ENCODE measurements at regions not wholly inside any gene's neighbourhood (a gene's known extent, or its start where the extent isn't known, plus 50 kb on each side); places are given as distances from the start of the nearest gene placed in this dataset.

- WGBS = 94% methylated on average over 1 of the region's 1 CpG
- no peak overlapping the region for H3K27ac ChIP-seq (ENCODE audit: low read depth in 1 of 2, low read length in 2 of 2)
- no peaks in the 10 kb centered on the region for H3K36me3 ChIP-seq (ENCODE audit: control insufficient read depth in 4 of 4, insufficient read depth in 3 of 4, low read depth in 1 of 4, low read length in 3 of 4)
- H3K4me3 ChIP-seq (ENCODE audit: low read depth in 1 of 3, low read length in 3 of 3) = no peak overlapping the region
- no peaks in the 10 kb centered on the region for H3K27me3 ChIP-seq (ENCODE audit: control insufficient read depth in 4 of 4, insufficient read depth in 4 of 4, low read length in 3 of 4)
- H3K9me3 ChIP-seq (ENCODE audit: control insufficient read depth in 4 of 4, low read length in 3 of 4) = no peaks in the 10 kb centered on the region
- no peak for TF ChIP-seq HNF4A (conservative IDR thresholded peaks at IDR 0.05)
- TF ChIP-seq CTCF (IDR thresholded peaks at IDR 0.05; ENCODE audit: low read depth, low read length, missing input control) = no peak
- TF ChIP-seq EGR1 (IDR thresholded peaks at IDR 0.05; ENCODE audit: low read depth in 2 of 2) = no peak
- TF ChIP-seq HNF4G (IDR thresholded peaks at IDR 0.05) = no peak
- no peak for TF ChIP-seq FOXA2 (IDR thresholded peaks at IDR 0.05)
- TF ChIP-seq ATF3 (IDR thresholded peaks at IDR 0.05) = no peak
- no peak for TF ChIP-seq RAD21 (IDR thresholded peaks at IDR 0.05)
- TF ChIP-seq SP1 (IDR thresholded peaks at IDR 0.05) = no peak
- no peak overlapping the region for H3K9ac ChIP-seq (ENCODE audit: low read depth in 1 of 2, low read length in 2 of 2)
- H3K4me1 ChIP-seq (ENCODE audit: control insufficient read depth in 4 of 4, insufficient read depth in 4 of 4, low read length in 3 of 4) = no peaks in the 10 kb centered on the region
- no peak for DNase-seq (ENCODE audit: low spot score)
Observed at GRCh38 chr2:114352988-114353387, 89.5 kb upstream of the DPP10 start.

GRCh38 chr2:114354199-114354598 lies 88.2 kb upstream of the DPP10 start:
- Histone ChIP-seq H3K27ac (ENCODE audit: low read depth in 1 of 2, low read length in 2 of 2) (no peak overlapping the region), H3K4me3 (ENCODE audit: low read depth in 1 of 3, low read length in 3 of 3) (no peak overlapping the region), H3K36me3 (ENCODE audit: control insufficient read depth in 4 of 4, insufficient read depth in 3 of 4, low read depth in 1 of 4, low read length in 3 of 4) (no peaks in the 10 kb centered on the region), H3K4me1 (ENCODE audit: control insufficient read depth in 4 of 4, insufficient read depth in 4 of 4, low read length in 3 of 4) (no peaks in the 10 kb centered on the region), H3K27me3 (ENCODE audit: control insufficient read depth in 4 of 4, insufficient read depth in 4 of 4, low read length in 3 of 4) (no peaks in the 10 kb centered on the region), H3K9ac (ENCODE audit: low read depth in 1 of 2, low read length in 2 of 2) (no peak overlapping the region), H3K9me3 (ENCODE audit: control insufficient read depth in 4 of 4, low read length in 3 of 4) (no peaks in the 10 kb centered on the region)
- TF ChIP-seq RXRA (IDR thresholded peaks at IDR 0.05) (no peak), SP1 (IDR thresholded peaks at IDR 0.05) (no peak), TAF1 (conservative IDR thresholded peaks at IDR 0.05) (no peak), FOXA1 (IDR thresholded peaks at IDR 0.05) (no peak), EGR1 (IDR thresholded peaks at IDR 0.05; ENCODE audit: low read depth in 2 of 2) (no peak), MAX (IDR thresholded peaks at IDR 0.05) (no peak), REST (IDR thresholded peaks at IDR 0.05) (no peak), YY1 (IDR thresholded peaks at IDR 0.05) (no peak), HNF4G (IDR thresholded peaks at IDR 0.05) (no peak), GABPA (IDR thresholded peaks at IDR 0.05 in 1 of 2, conservative IDR thresholded peaks at IDR 0.05 in 1 of 2) (no peak), RAD21 (IDR thresholded peaks at IDR 0.05) (no peak), JUND (IDR thresholded peaks at IDR 0.05) (no peak), HNF4A (conservative IDR thresholded peaks at IDR 0.05) (no peak)
- no peak for DNase-seq (ENCODE audit: low spot score)
- WGBS = 90% methylated on average over 2 of the region's 2 CpGs

Data from liver (tissue), 8 donors.